NCI-H524 (cell line): ENCODE measurements at regions not wholly inside any gene's neighbourhood (a gene's known extent, or its start where the extent isn't known, plus 50 kb on each side); places are given as distances from the start of the nearest gene placed in this dataset.
A peak's percentile ranks its signal among the peaks of the same experiment; 100 is the strongest.

Experiments
- DNase-seq, 2 experiments: peaks; one replicate each; lab custom pipeline; 2025; lab: John Stamatoyannopoulos, UW

- no peak for DNase-seq
Observed at GRCh38 chr2:67462738-67463496, 65.8 kb downstream of the ETAA1 start.

- DNase-seq = peak in 1 of 2 experiments; percentile 13
Observed at GRCh38 chr2:67463810-67464209, 66.7 kb downstream of the ETAA1 start.

GRCh38 chr2:67465623-67466022 is 68.5 kb downstream of the ETAA1 start:
- DNase-seq = no peak

GRCh38 chr2:67466734-67467133 is 69.6 kb downstream of the ETAA1 start:
- no peak for DNase-seq

GRCh38 chr2:67471681-67472080 is 74.5 kb downstream of the ETAA1 start:
- DNase-seq = no peak

- DNase-seq = peak in 1 of 2 experiments; percentile 52
Observed at GRCh38 chr2:67476809-67477790, 80.0 kb downstream of the ETAA1 start.

GRCh38 chr2:67479261-67479660 is 82.1 kb downstream of the ETAA1 start:
- DNase-seq = no peak

GRCh38 chr2:67485431-67485830 is 88.3 kb downstream of the ETAA1 start:
- no peak for DNase-seq

- DNase-seq = no peak
Observed at GRCh38 chr2:67486041-67486796, 89.1 kb downstream of the ETAA1 start.

- no peak for DNase-seq
Observed at GRCh38 chr2:67487993-67488392, 90.9 kb downstream of the ETAA1 start.

GRCh38 chr2:67489396-67489795 is 92.3 kb downstream of the ETAA1 start:
- DNase-seq = no peak

GRCh38 chr2:67498931-67499330 is 101.8 kb downstream of the ETAA1 start:
- DNase-seq = no peak

GRCh38 chr2:67499989-67500388 is 102.9 kb downstream of the ETAA1 start:
- DNase-seq = no peak

- DNase-seq = no peak
Observed at GRCh38 chr2:67500541-67500940, 103.4 kb downstream of the ETAA1 start.

- DNase-seq = no peak
Observed at GRCh38 chr2:67502346-67503065, 105.4 kb downstream of the ETAA1 start.

GRCh38 chr2:67503066-67503795 is 106.1 kb downstream of the ETAA1 start:
- no peak for DNase-seq

GRCh38 chr2:67510745-67511144 is 113.6 kb downstream of the ETAA1 start:
- no peak for DNase-seq

- no peak for DNase-seq
Observed at GRCh38 chr2:67514515-67514914, 117.4 kb downstream of the ETAA1 start.

GRCh38 chr2:67515056-67515455 is 117.9 kb downstream of the ETAA1 start:
- no peak for DNase-seq

GRCh38 chr2:67515538-67515937 is 118.4 kb downstream of the ETAA1 start:
- no peak for DNase-seq

GRCh38 chr2:67516362-67516761 is 119.2 kb downstream of the ETAA1 start:
- peak; percentile 31 to 77 for DNase-seq
